NCI-H748 (cell line): ENCODE measurements at regions not wholly inside any gene's neighbourhood (a gene's known extent, or its start where the extent isn't known, plus 50 kb on each side); places are given as distances from the start of the nearest gene placed in this dataset.

Experiments
- DNase-seq: peaks from one replicate; lab custom pipeline; 2025; ENCODE audit not compliant: unreplicated experiment; lab: John Stamatoyannopoulos, UW

GRCh38 chr12:20278276-20278675 is 90.1 kb upstream of the PDE3A start:
- DNase-seq: no peak

DNA sequence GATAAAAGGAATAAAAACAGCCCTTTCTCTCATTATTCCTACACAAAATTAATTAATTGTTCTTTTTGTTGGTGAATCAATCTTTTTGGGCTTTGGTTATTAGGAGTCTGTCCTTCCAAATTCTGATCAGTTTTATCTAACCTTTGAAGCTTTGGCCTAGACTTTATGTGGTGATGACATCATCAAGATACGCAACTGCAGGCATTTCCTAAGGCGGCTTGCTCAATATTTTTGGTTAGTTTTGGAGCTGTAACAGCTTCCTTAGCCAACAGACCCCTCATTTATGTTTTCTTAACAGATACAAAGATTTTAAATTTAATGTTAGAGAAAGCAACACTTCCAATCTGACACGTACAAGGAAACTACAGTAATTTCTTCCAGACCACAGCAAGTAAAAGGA is 87.8 kb upstream of the PDE3A start:
- DNase-seq: no peak

DNA sequence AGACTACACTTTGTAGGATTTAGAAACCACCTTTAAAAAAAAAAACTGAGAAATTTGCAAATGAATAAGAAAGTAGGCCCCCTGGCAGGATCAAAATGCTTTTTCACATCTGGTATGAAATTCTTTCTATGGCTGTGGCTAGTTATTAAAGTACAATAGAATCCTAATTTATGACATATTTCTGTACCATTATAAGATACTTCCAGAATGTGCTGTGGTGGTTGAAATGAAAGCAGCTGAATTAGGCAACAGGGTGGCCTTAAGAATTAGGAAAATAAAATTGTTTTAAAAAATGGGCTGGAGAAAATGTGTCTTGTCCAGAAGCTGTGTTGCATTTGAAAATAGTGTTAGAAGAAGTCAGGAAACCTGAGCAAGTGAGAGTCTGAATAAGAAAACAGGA is 85.9 kb upstream of the PDE3A start:
- DNase-seq: no peak

DNA sequence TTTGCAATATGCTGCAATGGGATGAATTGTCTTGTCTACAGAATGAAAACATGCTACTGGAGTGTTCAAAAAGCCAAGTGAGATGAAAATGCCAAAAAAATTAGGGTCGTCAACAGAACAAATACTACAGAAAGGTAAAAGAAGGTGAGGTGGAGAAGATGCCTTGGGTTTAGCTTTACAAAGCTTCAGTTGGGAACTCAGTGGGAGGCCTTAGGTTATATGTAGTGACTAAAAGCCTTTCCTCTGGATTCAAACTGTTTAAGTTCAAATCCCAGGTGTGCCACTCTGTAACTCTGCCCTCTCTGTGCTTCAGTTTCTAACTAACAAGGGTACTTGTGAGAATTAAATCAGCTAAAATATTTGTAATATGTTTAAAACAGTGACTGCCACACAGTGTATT is 84.9 kb upstream of the PDE3A start:
- no peak for DNase-seq

GRCh38 chr12:20289520-20289919 is 78.8 kb upstream of the PDE3A start:
- DNase-seq: no peak

DNA sequence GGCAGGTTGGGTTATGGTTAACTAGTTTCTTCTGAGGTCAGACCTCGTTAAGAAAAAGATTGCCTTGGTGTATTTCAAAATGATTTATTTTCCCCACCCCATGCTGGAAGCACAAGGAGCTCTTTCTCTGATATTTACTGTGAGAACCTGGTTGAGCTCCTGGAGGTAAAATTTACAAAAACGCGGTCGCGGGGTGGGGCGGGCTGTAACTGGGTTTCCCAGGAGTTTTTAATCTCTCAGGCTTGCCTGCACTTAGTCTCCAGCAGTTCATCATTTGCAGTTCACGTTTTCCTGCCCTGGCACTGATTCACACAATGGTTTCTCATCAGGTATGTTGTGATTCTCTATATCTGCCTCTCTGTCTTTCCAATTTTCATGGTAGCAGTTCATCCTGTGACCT is 67.9 kb upstream of the PDE3A start:
- no peak for DNase-seq

GRCh38 chr12:20305470-20305869 is 62.9 kb upstream of the PDE3A start:
- DNase-seq: no peak

DNA sequence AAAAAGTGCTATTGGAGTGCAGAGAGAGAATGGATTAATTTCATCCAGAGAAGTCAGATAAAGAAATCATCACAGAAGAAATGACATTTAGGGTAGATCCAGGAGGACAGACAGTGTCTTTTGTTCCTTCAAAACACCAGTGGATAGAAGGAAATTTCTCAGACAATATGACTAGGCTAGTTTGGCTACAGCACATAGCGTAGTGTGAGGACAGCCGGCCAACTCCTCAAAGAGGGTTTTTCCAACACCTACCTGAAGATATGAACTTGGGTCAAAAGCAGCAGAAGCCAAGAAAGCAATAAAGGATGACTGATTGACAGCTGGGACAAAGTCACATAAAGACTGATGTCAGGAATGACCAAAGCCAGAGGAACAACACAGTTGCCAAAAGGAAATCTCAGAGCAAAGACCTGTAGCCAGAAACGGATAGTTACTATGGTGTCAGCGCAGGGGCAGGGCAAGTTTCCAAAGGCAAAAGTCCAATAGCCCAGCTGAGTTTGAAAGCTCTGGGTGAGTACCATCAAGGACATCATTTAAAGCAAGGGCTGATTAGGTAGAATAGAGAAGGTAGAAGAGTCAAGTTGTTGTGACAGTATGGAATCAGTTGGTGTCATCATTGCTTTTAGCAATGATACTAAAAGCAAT is 58.7 kb upstream of the PDE3A start:
- DNase-seq: no peak

GRCh38 chr12:20314328-20314727 is 54.0 kb upstream of the PDE3A start:
- no peak for DNase-seq

DNA sequence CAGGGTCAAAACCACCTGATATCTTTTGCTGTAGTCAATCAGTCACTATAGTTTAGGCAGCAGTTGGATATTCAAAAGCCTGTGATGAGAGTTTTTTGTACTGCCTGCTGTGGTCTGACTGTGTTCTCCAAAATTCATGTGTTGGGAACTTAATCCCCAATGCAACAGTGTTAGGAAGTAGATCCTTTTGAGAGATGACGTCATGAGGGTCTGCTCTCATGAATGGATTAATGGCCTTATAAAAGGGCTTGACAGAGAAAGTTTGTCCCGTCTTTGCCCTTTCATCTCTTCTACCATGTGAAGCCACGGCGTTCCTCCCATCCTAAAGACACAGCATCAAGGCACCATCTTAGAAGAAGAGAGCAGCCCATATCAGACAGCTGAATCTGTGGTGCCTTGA is 50.8 kb upstream of the PDE3A start:
- no peak for DNase-seq
